K562 (cell line): ENCODE measurements at regions not wholly inside any gene's neighbourhood (a gene's known extent, or its start where the extent isn't known, plus 50 kb on each side); places are given as distances from the start of the nearest gene placed in this dataset.

Experiments used
- ATAC-seq: fragments of 200-7000 bp; cut with Tn5 transposase; 3 replicates; pipeline ENCODE4 v1.9.1; 2020; ENCODE audit warnings: moderate library complexity
- BruUV-seq: library from RNA; stranded (reverse); fragments of 400-500 nt; replicated peaks from 2 replicates; lab custom pipeline; 2021; lab: Mats Ljungman, UMichigan
- CTCF ChIA-PET: fragments of 300-600 bp; formaldehyde crosslinking; extraction: SDS; loops from one replicate; lab custom pipeline; 2021; ENCODE audit warnings: low intra/inter-chr PET ratio; lab: Yijun Ruan, JAX
- POLR2A ChIA-PET: fragments of 300-600, 350-650 bp; sonication (Branson Sonifier 250); formaldehyde crosslinking; extraction: SDS; loops from one replicate; lab custom pipeline; 2021; ENCODE audit warnings: antibody characterized with exemption, inconsistent platforms; lab: Yijun Ruan, JAX
- DNase-seq, 4 experiments: peaks; one replicate each; pipeline versions ENCODE4 v3.0.0 to v3.0.0-alpha.2; 2011 to 2018; ENCODE audit warnings: low spot score in 3 of 4, mixed read lengths in 3 of 4; ENCODE audit errors: extremely low read depth in 1 of 4
- FAIRE-seq: peaks from 2 replicates; lab custom pipeline; 2011; peaks lifted over from hg19 to GRCh38; lab: Jason Lieb, UNC
- H2AFZ ChIP-seq: 2 replicates; pipeline ENCODE4 v1.6.0; 2011; ENCODE audit warnings: low read depth, low read length, control low read depth, inconsistent platforms
- H3K27ac ChIP-seq: fragments of 200-600 bp; 3 replicates; pipeline ENCODE4 v1.8.0; 2011; ENCODE audit warnings: low read depth, mild to moderate bottlenecking, control low read depth, inconsistent platforms, low read length, moderate library complexity, mixed read lengths; ENCODE audit errors: extremely low read depth
- H3K27me3 ChIP-seq, 2 experiments: fragments of 300-600 bp in 1 of 2; 2 replicates in 1 of 2; 3 replicates in 1 of 2; pipeline versions ENCODE4 v1.6.0 to v1.8.0; 2011; ENCODE audit warnings: inconsistent platforms in 2 of 2, low read length in 2 of 2, mild to moderate bottlenecking in 1 of 2, mixed read lengths in 1 of 2, moderate library complexity in 1 of 2; ENCODE audit not compliant: control insufficient read depth in 2 of 2, insufficient read depth in 2 of 2
- H3K36me3 ChIP-seq: fragments of 300-600 bp; 3 replicates; pipeline ENCODE4 v1.8.0; 2011; ENCODE audit warnings: mild to moderate bottlenecking, low read length, inconsistent platforms; ENCODE audit not compliant: control insufficient read depth, insufficient read depth
- H3K4me1 ChIP-seq, 2 experiments: fragments of 200-600 bp in 1 of 2; replicated peaks in 1 of 2; 2 replicates in 1 of 2; 3 replicates in 1 of 2; pipeline versions ENCODE4 v1.5.1 to v1.8.0; 2011; ENCODE audit warnings: inconsistent platforms in 2 of 2, low read length in 2 of 2, mild to moderate bottlenecking in 1 of 2, mixed read lengths in 1 of 2, moderate library complexity in 1 of 2; ENCODE audit not compliant: control insufficient read depth in 2 of 2, insufficient read depth in 2 of 2
- H3K4me2 ChIP-seq: 2 replicates; pipeline ENCODE4 v1.6.1; 2011; ENCODE audit warnings: low read length, control low read depth, inconsistent platforms, mixed read lengths; ENCODE audit not compliant: insufficient read depth
- H3K4me3 ChIP-seq: fragments of 200-600 bp; sonication (generic), shearing (Covaris generic); 2 replicates; pipeline ENCODE4 v1.5.1; 2016; ENCODE audit warnings: control low read depth, inconsistent platforms
- H3K79me2 ChIP-seq: fragments of 200-600 bp; 3 replicates; pipeline ENCODE4 v1.8.0; 2011; ENCODE audit warnings: low read length, inconsistent platforms; ENCODE audit not compliant: control insufficient read depth, insufficient read depth
- H3K9ac ChIP-seq, 2 experiments: 2 replicates each; pipeline versions ENCODE4 v1.6.0 to v1.6.1; 2011; ENCODE audit warnings: low read depth in 2 of 2, low read length in 2 of 2, control low read depth in 1 of 2, inconsistent platforms in 1 of 2, mild to moderate bottlenecking in 1 of 2, mixed read lengths in 1 of 2; ENCODE audit not compliant: insufficient read depth in 1 of 2
- H3K9me1 ChIP-seq: one replicate; pipeline ENCODE4 v1.6.0; 2011; ENCODE audit warnings: inconsistent platforms, mild to moderate bottlenecking, low read length, moderate library complexity; ENCODE audit not compliant: control insufficient read depth, insufficient read depth
- H3K9me3 ChIP-seq: replicated peaks from 2 replicates; pipeline ENCODE4 v1.5.1; 2011; ENCODE audit warnings: low read depth, low read length, inconsistent platforms; ENCODE audit not compliant: control insufficient read depth, insufficient read depth
- H4K20me1 ChIP-seq: replicated peaks from 2 replicates; pipeline ENCODE4 v1.6.1; 2011; ENCODE audit warnings: low read length, inconsistent platforms, mixed read lengths; ENCODE audit not compliant: control insufficient read depth, insufficient read depth
- BHLHE40 ChIP-seq: IDR thresholded peaks from 2 replicates; pipeline ENCODE4 v1.6.1; 2011; ENCODE audit warnings: low read length, improper control_type of control experiment
- HNRNPLL ChIP-seq: fragments of 200-400 bp; formaldehyde crosslinking; IDR thresholded peaks from 2 replicates; pipeline ENCODE4 v1.6.1; 2017; ENCODE audit warnings: low read length, low read depth, mild to moderate bottlenecking; ENCODE audit not compliant: poor library complexity, severe bottlenecking
- KAT8 ChIP-seq: fragments of 450-650 bp; IDR thresholded peaks from 2 replicates; pipeline ENCODE4 v1.6.1; 2016; ENCODE audit warnings: low read depth, mild to moderate bottlenecking
- NBN ChIP-seq: fragments of 450-650 bp; IDR thresholded peaks from 2 replicates; pipeline ENCODE4 v1.6.1; 2016; ENCODE audit warnings: low read depth, mild to moderate bottlenecking
- NUFIP1 ChIP-seq: fragments of 450-650 bp; IDR thresholded peaks from 2 replicates; pipeline ENCODE4 v1.6.1; 2018; ENCODE audit not compliant: partially characterized antibody
- POLR2G ChIP-seq: fragments of 200-400 bp; formaldehyde crosslinking; IDR thresholded peaks from 2 replicates; pipeline ENCODE4 v1.6.1; 2017; ENCODE audit warnings: low read depth, mild to moderate bottlenecking, antibody characterized with exemption, low read length, moderate library complexity
- PTBP1 ChIP-seq: fragments of 200-400 bp; formaldehyde crosslinking; IDR thresholded peaks from 2 replicates; pipeline ENCODE4 v1.6.1; 2017; ENCODE audit warnings: low read depth, low read length
- RAD21 ChIP-seq, 2 experiments: fragments of 250-450 bp in 1 of 2; fragments of 450-650 bp in 1 of 2; sonication (Bioruptor Pico) in 1 of 2; formaldehyde crosslinking in 1 of 2; IDR thresholded peaks in 1 of 2; conservative IDR thresholded peaks in 1 of 2; 2 replicates each; pipeline versions ENCODE4 v1.4.0 to v1.8.0; 2020 to 2022; ENCODE audit warnings: mild to moderate bottlenecking in 2 of 2, moderate library complexity in 1 of 2
- ZNF77 ChIP-seq: fragments of 250-450 bp; sonication (Bioruptor Pico); IDR thresholded peaks from 2 replicates; pipeline ENCODE4 v1.5.0; 2020
- WGBS: fragments of 100-300 bp; shearing (Covaris generic); methylation state at CpG from one replicate; pipeline ENCODE4 v1.1.6; 2016; ENCODE audit warnings: low coverage, mixed read lengths; ENCODE audit not compliant: insufficient coverage; ENCODE audit errors: missing lambda C conversion rate; 5-methylcytosine and 5-hydroxymethylcytosine counted together
- in situ Hi-C: fragments of 300-500 bp; cut with MboI; formaldehyde crosslinking; loops from 4 replicates; pipeline ENCODE4 v1.15.0; 2018; ENCODE audit warnings: inconsistent platforms, mixed read lengths
- intact Hi-C: fragments of 100-400 bp; cut with micrococcal nuclease; formaldehyde crosslinking; loops from 2 replicates; pipeline ENCODE4 v1.14.2; 2022
- TF ChIP-seq, protein P1 (sequence below): fragments of 250-450 bp; sonication (Bioruptor Pico); IDR thresholded peaks from 2 replicates; pipeline ENCODE4 v1.8.0; 2021; ENCODE audit warnings: mild to moderate bottlenecking, moderate library complexity
- TF ChIP-seq, protein P2 (sequence below): sonication (generic); formaldehyde crosslinking; IDR thresholded peaks from 2 replicates; pipeline ENCODE4 v1.8.0; 2023; ENCODE audit warnings: mild to moderate bottlenecking, missing genetic modification reagents

DNA sequence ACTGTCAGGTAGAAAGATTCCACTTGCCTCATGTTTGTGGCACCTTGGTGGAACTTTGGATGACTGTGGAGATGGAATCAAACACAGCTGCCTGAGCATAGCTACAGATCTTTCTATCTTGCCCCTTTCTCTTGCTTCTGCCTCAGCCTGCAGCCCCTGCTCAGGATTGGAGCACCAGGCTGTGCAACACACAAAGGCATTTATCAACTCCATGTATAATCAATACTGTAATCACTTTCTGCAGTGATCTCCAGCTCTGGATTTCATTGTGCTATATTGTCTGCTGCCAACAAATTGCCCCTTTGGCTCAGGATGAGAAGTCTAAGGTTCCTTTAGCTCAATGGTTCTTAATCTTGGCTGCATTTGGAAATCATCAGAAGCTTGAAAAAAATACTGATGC lies 86.3 kb upstream of the PRPS1 start (continued):
- TF ChIP-seq KAT8 = no peak
- TF ChIP-seq, protein P1, sequence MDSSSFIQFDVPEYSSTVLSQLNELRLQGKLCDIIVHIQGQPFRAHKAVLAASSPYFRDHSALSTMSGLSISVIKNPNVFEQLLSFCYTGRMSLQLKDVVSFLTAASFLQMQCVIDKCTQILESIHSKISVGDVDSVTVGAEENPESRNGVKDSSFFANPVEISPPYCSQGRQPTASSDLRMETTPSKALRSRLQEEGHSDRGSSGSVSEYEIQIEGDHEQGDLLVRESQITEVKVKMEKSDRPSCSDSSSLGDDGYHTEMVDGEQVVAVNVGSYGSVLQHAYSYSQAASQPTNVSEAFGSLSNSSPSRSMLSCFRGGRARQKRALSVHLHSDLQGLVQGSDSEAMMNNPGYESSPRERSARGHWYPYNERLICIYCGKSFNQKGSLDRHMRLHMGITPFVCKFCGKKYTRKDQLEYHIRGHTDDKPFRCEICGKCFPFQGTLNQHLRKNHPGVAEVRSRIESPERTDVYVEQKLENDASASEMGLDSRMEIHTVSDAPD = no peak
- TF ChIP-seq BHLHE40 = no peak

DNA sequence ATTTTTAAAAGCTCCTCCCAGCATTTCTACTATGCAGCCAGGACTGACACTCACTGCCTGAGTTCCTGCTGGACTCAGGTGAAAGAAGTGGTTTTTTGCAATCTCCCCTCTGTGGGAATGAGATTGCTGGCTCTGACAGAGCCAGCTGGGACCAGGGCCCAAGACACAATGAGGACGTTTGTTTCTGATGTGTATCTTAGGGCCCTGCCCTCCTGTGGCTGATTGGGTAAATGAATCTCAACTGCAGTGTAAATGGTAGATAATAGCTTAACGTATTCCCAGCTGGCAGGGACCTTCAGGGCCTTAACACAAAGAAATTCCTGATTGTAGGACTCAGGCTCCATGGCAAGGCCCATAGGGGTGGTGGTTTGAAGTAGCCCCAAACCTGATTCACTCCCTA lies 85.8 kb upstream of the PRPS1 start:
- DNase-seq (peak in 1 of 4 experiments; percentile 3), FAIRE-seq (no peak), ATAC-seq (peak; percentile 64)
- Histone ChIP-seq H3K4me2 (no peak overlapping the region), H3K9me1 (no peaks in the 10 kb centered on the region), H2AFZ (no peak overlapping the region), H3K27ac (no peak overlapping the region), H3K4me3 (no peak overlapping the region), H3K9me3 (no peaks in the 10 kb centered on the region), H3K79me2 (no peaks in the 10 kb centered on the region), H3K4me1 (no peaks in the 10 kb centered on the region; a peak in 1 of 5 replicates), H3K27me3 (peaks cover 0 to 7% of the 10 kb centered on the region in 2 experiments; a peak in 1 of 5 replicates), H3K9ac (no peak overlapping the region), H4K20me1 (no peaks in the 10 kb centered on the region), H3K36me3 (no peaks in the 10 kb centered on the region)
- TF ChIP-seq, protein P2, sequence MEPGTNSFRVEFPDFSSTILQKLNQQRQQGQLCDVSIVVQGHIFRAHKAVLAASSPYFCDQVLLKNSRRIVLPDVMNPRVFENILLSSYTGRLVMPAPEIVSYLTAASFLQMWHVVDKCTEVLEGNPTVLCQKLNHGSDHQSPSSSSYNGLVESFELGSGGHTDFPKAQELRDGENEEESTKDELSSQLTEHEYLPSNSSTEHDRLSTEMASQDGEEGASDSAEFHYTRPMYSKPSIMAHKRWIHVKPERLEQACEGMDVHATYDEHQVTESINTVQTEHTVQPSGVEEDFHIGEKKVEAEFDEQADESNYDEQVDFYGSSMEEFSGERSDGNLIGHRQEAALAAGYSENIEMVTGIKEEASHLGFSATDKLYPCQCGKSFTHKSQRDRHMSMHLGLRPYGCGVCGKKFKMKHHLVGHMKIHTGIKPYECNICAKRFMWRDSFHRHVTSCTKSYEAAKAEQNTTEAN = no peak
- TF ChIP-seq NUFIP1 (no peak), RAD21 (CRISPR knock-in tag; conservative IDR thresholded peaks at IDR 0.05 in 1 of 2, IDR thresholded peaks at IDR 0.05 in 1 of 2) (peak in 1 of 2 experiments; percentile 19; a peak in 1 of 4 replicates), POLR2G (no peak), NBN (no peak), HNRNPLL (no peak), ZNF77 (no peak), PTBP1 (no peak)
- ChIA-PET CTCF (no interaction called here), POLR2A (no interaction called here)
- in situ Hi-C loops (loop anchor here (10.0 kb wide), 1 partner anchor 232 kb away; the partner anchor contains the start of genes NCBP2L and TSC22D3), intact Hi-C loops (no loop called here)
- BruUV-seq = no TSS peak
- 0% methylated on average over 1 of the region's 2 CpGs for WGBS
